Duodenal mucosa (tissue), 2 donors: ENCODE measurements at regions not wholly inside any gene's neighbourhood (a gene's known extent, or its start where the extent isn't known, plus 50 kb on each side); places are given as distances from the start of the nearest gene placed in this dataset.

Experiments
- H3K27ac ChIP-seq: one replicate; pipeline ENCODE4 v1.7.0; 2013; ENCODE audit warnings: low read depth, low read length
- H3K27me3 ChIP-seq, 2 donors: one replicate each; pipeline ENCODE4 v1.7.0; 2013; ENCODE audit warnings: low read length in 2 of 2, control low read depth in 1 of 2; ENCODE audit not compliant: insufficient read depth in 2 of 2, control insufficient read depth in 1 of 2
- H3K36me3 ChIP-seq, 2 donors: one replicate each; pipeline ENCODE4 v1.7.0; 2013; ENCODE audit warnings: low read length in 2 of 2, control low read depth in 1 of 2; ENCODE audit not compliant: insufficient read depth in 2 of 2, control insufficient read depth in 1 of 2
- H3K4me1 ChIP-seq, 2 donors: one replicate each; pipeline ENCODE4 v1.7.0; 2013; ENCODE audit warnings: low read length in 2 of 2, control low read depth in 1 of 2; ENCODE audit not compliant: insufficient read depth in 2 of 2, control insufficient read depth in 1 of 2
- H3K4me3 ChIP-seq, 2 donors: one replicate each; pipeline ENCODE4 v1.7.0; 2013; ENCODE audit warnings: low read length in 2 of 2, low read depth in 1 of 2
- H3K9ac ChIP-seq, 2 donors: one replicate each; pipeline ENCODE4 v1.7.0; 2013; ENCODE audit warnings: low read length in 2 of 2, low read depth in 1 of 2
- H3K9me3 ChIP-seq, 2 donors: one replicate each; pipeline ENCODE4 v1.7.0; 2013; ENCODE audit warnings: low read length in 2 of 2, control low read depth in 1 of 2; ENCODE audit not compliant: control insufficient read depth in 1 of 2

DNA sequence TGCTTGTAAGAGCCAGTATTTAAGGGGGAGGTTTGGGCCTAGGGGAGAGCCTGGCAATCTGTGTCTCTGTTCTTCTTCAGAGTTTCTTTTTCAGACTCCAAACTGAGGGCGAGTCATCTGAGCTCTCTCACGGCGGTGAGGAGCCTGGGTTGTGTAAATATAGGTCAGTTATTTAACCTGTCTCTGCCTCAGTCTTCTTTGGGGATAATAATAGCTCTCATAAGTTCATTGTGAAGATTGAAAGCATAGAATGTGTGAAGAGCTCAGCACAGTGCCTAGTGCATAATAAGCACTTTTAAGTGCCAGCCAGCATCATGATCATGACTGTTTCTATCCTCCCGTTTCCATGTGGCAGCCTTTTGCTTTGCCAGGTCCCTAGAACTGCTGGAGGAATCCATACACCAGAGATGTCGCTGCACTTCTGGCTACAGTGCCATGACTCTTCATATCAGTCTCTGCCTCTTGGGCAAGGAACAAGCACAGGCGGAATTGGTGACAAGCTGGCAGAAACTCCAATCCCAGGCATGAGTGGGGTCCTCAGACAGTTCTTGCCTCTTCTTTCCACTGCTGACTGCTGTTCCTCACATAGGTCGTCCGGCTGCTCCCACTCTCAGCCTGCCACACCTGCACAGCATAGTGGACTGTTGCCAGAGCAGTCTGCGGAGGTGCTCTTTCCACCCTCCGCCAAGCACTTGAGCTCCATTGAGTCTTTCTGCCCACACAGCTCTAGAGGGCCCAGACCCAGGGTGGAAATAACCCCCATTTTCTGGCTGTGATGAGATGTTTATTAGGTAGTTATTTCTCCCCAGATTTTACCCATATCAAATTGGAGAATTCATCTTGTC, 103.7 kb upstream of the MAML3 start:
- Histone ChIP-seq H3K36me3 (no peaks in the 10 kb centered on the region), H3K9me3 (no peaks in the 10 kb centered on the region), H3K27me3 (no peaks in the 10 kb centered on the region), H3K9ac (no peak overlapping the region), H3K27ac (no peak overlapping the region), H3K4me1 (peaks cover 0 to 3% of the 10 kb centered on the region in 2 donors), H3K4me3 (no peak overlapping the region)

DNA sequence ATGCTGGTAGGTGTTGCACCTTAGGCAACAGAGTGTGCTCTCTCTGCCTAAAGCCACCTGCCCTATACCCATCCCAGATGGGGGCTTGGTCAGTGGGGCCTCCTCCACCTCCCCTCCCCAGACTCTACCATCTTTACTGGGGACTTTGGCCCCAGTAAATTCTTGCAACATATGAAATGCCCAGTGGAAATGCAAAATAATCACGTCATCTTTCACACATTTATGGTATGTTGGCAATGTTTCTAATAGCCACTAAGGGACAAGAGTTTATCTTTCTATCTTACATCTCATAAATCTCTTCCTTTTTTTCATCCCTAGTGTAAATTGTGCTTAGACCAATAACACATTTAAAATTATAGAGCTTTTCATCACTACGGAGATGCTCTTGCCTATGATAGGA, 103.0 kb upstream of the MAML3 start:
- Histone ChIP-seq H3K9ac (no peak overlapping the region), H3K4me1 (peaks cover 5 to 9% of the 10 kb centered on the region in 2 donors), H3K27me3 (no peaks in the 10 kb centered on the region), H3K4me3 (no peak overlapping the region), H3K27ac (no peak overlapping the region), H3K36me3 (no peaks in the 10 kb centered on the region), H3K9me3 (no peaks in the 10 kb centered on the region)

DNA sequence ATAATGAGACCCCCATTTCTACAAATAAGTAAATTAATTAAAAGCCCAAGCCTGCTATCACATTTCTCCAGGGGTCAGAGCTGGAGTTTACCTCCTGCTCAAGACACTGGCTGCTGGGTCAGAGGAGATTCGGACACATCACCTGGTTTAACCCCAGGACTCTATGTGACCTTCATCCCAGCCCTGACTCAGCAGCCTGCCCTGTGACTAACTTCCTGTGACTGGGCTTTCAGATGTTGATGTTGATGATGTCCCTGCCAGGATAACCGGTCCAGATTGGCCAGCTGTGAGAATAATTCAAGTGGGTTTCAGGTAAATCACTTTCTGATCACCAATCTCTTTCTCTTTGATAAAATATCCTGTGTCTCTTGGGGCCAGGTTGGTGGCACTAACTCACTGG, 102.4 kb upstream of the MAML3 start:
- H3K27me3 ChIP-seq: no peaks in the 10 kb centered on the region
- H3K36me3 ChIP-seq: no peaks in the 10 kb centered on the region
- no peak overlapping the region for H3K27ac ChIP-seq
- peaks cover 8 to 14% of the 10 kb centered on the region in 2 donors for H3K4me1 ChIP-seq
- no peak overlapping the region for H3K4me3 ChIP-seq
- H3K9ac ChIP-seq: no peak overlapping the region
- no peaks in the 10 kb centered on the region for H3K9me3 ChIP-seq

DNA sequence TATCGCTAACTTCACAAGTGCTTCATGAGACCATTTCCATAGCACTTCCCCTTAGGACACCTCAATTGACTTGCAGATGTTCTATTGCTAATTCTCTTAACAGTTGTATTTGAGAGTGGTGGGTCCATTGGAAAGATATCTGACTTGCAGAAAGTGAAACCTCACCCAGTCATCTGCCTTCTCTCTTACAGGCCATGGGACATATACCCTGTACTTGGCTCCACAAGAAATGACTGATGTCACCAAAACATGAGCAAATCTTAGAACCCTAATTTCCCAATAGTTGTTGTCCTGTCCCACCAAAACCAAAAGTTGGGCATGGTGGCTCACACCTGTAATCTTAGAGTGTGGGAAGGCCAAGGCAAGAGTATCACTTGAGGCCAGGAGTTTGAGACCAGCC, 101.9 kb upstream of the MAML3 start:
- Histone ChIP-seq H3K36me3 (no peaks in the 10 kb centered on the region), H3K4me3 (no peak overlapping the region), H3K27me3 (no peaks in the 10 kb centered on the region), H3K4me1 (peaks cover 8 to 14% of the 10 kb centered on the region in 2 donors), H3K27ac (no peak overlapping the region), H3K9ac (no peak overlapping the region), H3K9me3 (no peaks in the 10 kb centered on the region)

DNA sequence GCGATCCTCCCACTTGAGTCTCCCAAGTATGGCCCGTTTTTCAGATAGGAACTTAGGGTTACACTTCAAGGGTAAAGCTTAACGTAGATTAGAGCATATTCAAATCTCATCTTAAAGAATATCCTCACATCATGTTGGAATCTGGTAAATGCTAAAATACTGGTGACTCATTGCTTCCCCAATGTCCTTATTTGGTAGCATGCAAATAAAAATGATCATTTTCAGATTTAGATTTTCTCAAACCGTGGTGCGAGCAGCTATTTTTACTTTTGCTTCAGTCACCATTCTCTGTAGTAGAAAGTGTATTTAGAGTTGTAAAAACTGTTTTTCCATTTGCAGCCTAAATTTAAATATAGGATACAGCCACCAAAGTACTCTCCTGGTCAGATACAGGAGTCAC, 101.5 kb upstream of the MAML3 start:
- Histone ChIP-seq H3K4me3 (no peak overlapping the region), H3K36me3 (no peaks in the 10 kb centered on the region), H3K9ac (no peak overlapping the region), H3K27ac (no peak overlapping the region), H3K9me3 (no peaks in the 10 kb centered on the region), H3K27me3 (no peaks in the 10 kb centered on the region), H3K4me1 (peaks cover 8 to 14% of the 10 kb centered on the region in 2 donors)

DNA sequence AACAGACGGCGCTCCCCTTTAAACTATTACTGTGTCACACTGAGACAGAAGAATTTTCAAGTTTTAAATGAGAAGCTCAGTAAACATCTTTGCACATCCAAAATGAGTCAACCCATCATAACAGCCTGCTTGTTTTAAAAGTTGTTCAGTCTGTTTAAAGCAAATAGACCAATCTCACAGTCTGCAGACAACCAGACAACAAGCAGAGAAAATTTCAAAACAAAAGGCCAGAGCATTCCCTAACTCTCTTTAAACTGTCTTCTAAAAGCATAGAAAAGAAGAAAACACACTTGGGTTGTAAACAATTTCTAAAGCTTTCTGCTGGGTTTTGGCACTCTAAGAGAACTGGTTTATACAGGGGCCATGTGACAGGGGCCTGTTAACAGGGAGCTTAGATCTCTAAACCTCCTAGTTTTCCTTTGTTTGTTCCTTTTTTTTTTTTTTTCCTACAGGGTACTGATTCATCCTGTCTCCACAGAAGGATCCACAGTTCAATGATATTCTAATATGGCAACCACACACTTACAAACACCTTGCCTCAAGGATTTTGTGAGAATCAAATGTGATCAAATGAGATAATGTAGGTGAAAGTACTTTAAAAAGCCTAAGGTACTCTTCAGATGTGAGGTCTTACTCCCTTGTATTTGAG, 100.8 kb upstream of the MAML3 start:
- Histone ChIP-seq H3K9me3 (no peaks in the 10 kb centered on the region), H3K4me1 (peaks cover 8 to 14% of the 10 kb centered on the region in 2 donors), H3K36me3 (no peaks in the 10 kb centered on the region), H3K4me3 (no peak overlapping the region), H3K27me3 (no peaks in the 10 kb centered on the region), H3K27ac (no peak overlapping the region), H3K9ac (no peak overlapping the region)

DNA sequence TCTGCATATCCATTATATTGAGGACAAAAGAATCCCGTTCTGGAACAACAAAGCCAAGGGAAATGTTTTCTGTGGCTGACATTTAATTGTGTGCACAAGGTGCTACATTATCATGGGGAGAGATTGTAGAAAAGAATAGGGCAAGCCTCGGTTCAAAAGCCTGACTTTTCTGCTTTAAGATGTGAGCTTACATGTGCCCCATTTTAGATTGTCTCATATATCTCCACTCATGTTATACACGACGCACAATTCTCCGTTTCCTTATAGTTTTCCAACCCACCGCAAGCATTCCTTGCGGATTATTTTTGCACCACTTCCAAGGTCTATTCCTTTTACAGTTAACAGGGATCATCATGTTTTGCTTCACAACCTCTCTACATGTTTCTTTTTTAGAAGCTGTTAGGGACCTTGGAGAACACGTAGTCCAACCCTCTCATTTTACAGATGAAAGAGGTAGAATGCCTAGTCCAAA, 99.6 kb upstream of the MAML3 start:
- Histone ChIP-seq H3K4me1 (peaks cover 8 to 20% of the 10 kb centered on the region in 2 donors), H3K4me3 (peak overlapping the region; percentile 67 to 80), H3K9me3 (no peaks in the 10 kb centered on the region), H3K27ac (no peak overlapping the region), H3K27me3 (no peaks in the 10 kb centered on the region), H3K36me3 (no peaks in the 10 kb centered on the region), H3K9ac (peak overlapping the region in 1 of 2 donors; percentile 13)

DNA sequence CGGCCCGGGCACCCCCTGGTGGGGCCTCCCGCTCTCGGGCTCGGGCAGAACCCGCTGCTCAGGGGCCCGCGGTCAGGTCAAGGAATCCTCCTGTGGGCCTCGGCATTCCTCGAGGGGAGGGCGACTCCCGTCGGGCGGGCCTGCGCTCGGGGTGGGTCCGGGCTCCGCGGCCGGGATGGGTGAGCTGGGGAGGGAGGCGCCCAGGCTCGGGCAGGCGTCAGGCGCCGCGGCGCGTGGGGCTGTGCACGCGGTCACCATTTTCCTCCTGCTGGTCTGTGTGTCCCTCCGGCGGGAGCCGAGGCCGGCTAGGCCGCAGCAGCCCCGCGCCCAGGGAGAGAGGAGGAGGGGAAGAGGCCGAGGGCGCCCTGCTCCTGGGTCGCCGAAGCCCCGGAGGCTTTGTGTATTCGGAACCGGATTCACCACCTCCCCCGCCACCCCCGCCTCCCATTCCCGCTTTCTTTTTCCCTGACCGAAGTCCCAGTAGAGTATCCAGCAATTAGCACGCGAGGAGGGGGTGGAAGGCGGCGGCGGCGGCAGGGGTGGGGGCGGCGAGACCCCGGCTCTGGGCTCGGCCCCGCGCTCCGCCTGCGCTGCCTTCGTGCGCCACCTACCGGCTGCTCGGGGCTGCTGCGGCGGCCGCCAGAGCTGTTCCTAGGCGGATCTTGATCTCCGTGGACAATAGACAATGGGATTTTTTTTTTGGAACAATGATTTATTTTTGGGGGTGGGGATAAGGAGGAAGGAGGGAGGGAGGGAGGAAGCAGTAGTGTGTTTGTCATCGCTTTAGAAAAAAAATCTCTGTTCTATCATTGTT, 99.0 kb upstream of the MAML3 start:
- H3K36me3 ChIP-seq: no peaks in the 10 kb centered on the region
- peaks cover 8 to 22% of the 10 kb centered on the region in 2 donors for H3K4me1 ChIP-seq
- H3K27me3 ChIP-seq: no peaks in the 10 kb centered on the region

DNA sequence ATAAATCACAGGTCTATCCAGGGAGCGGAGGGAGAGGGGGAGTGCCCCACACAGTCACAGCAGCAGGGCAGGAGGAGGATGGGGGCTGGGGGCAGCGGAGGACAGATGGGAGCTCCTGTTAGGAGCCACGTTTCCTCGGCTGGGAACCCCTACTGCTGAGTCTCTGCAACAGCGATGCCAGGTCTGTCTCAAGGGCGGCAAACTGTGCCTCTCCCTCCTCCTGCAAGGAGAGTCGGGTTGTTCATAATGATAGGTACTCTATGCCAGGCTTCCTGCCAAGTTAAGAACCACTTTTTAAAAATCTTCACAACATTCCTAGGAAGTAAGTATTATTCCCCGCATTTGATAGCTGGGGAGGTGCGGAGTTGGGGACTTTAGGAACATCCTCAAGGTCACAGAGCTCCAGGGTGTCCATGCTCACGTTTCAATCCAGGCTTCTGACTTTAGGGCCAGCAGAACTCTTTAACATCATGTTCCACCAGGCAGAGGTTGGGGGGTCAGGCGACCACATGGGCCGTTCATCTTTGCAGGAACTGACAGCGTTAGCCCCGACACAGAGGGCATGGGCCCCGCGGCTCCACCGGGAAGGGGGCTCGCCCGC, 98.3 kb upstream of the MAML3 start:
- H3K27ac ChIP-seq: no peak overlapping the region
- H3K9ac ChIP-seq: peak overlapping the region; percentile 52 to 55
- peak overlapping the region; percentile 67 to 80 for H3K4me3 ChIP-seq
- peaks cover 8 to 22% of the 10 kb centered on the region in 2 donors for H3K4me1 ChIP-seq
- no peaks in the 10 kb centered on the region for H3K27me3 ChIP-seq
- no peaks in the 10 kb centered on the region for H3K9me3 ChIP-seq
- H3K36me3 ChIP-seq: no peaks in the 10 kb centered on the region

More for the DNA sequence above, 99.0 kb upstream of the MAML3 start:
- Histone ChIP-seq H3K9me3 (no peaks in the 10 kb centered on the region), H3K4me3 (peak overlapping the region; percentile 67 to 80), H3K27ac (peak overlapping the region; percentile 47), H3K9ac (peak overlapping the region; percentile 52 to 55)
